Transverse colon (tissue), 4 donors: ENCODE measurements at regions not wholly inside any gene's neighbourhood (a gene's known extent, or its start where the extent isn't known, plus 50 kb on each side); places are given as distances from the start of the nearest gene placed in this dataset.

Experiments
- EP300 ChIP-seq: sonication (generic); formaldehyde crosslinking; IDR thresholded peaks from one replicate; pipeline ENCODE4 v1.6.1; 2017; ENCODE audit warnings: antibody characterized with exemption, low read depth
- POLR2A ChIP-seq: fragments of 450-650 bp; IDR thresholded peaks from one replicate; pipeline ENCODE4 v1.6.1; 2016; ENCODE audit warnings: antibody characterized with exemption, mild to moderate bottlenecking, moderate library complexity
- POLR2AphosphoS5 ChIP-seq, 3 donors: sonication (generic); formaldehyde crosslinking; IDR thresholded peaks; one replicate each; pipeline ENCODE4 v1.6.1; 2016; ENCODE audit warnings: antibody characterized with exemption in 3 of 3
- TF ChIP-seq, protein P1 (sequence below), 5 experiments: fragments of 200-600 bp in 3 of 5; fragments of 450-650 bp in 2 of 5; sonication (generic) in 3 of 5; IDR thresholded peaks; 1 replicate in 2 of 5; 2 replicates in 3 of 5; pipeline ENCODE4 v1.5.1; 2016 to 2017; ENCODE audit warnings: antibody characterized with exemption in 5 of 5, inconsistent platforms in 3 of 5, mild to moderate bottlenecking in 2 of 5, moderate library complexity in 1 of 5

GRCh38 chr7:41885748-41886147 lies 182.9 kb upstream of the INHBA start:
- no peak for TF ChIP-seq POLR2AphosphoS5 (IDR thresholded peaks at IDR 0.05)
- TF ChIP-seq, protein P1, sequence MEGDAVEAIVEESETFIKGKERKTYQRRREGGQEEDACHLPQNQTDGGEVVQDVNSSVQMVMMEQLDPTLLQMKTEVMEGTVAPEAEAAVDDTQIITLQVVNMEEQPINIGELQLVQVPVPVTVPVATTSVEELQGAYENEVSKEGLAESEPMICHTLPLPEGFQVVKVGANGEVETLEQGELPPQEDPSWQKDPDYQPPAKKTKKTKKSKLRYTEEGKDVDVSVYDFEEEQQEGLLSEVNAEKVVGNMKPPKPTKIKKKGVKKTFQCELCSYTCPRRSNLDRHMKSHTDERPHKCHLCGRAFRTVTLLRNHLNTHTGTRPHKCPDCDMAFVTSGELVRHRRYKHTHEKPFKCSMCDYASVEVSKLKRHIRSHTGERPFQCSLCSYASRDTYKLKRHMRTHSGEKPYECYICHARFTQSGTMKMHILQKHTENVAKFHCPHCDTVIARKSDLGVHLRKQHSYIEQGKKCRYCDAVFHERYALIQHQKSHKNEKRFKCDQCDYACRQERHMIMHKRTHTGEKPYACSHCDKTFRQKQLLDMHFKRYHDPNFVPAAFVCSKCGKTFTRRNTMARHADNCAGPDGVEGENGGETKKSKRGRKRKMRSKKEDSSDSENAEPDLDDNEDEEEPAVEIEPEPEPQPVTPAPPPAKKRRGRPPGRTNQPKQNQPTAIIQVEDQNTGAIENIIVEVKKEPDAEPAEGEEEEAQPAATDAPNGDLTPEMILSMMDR (IDR thresholded peaks at IDR 0.05), result no peak
- no peak for TF ChIP-seq EP300
- no peak for TF ChIP-seq POLR2A
